ENCODE measurements at regions not wholly inside any gene's neighbourhood (a gene's known extent, or its start where the extent isn't known, plus 50 kb on each side); places are given as distances from the start of the nearest gene placed in this dataset.

- TF ChIP-seq CTCF (IDR thresholded peaks at IDR 0.05; ENCODE audit: low read depth, low read length) (peak; percentile 88), EZH2phosphoT487 (IDR thresholded peaks at IDR 0.05; ENCODE audit: low read depth) (no peak)
Measured at GRCh38 chr14:100662879-100663760, 63.6 kb upstream of the DLK1 start.

Data from OCI-LY3 (cell line).